Neural progenitor cell (in vitro differentiated cells): ENCODE measurements at regions not wholly inside any gene's neighbourhood (a gene's known extent, or its start where the extent isn't known, plus 50 kb on each side); places are given as distances from the start of the nearest gene placed in this dataset.

ENCODE experiments used
- DNase-seq: peaks from one replicate; pipeline ENCODE4 v3.0.0-alpha.2; 2016; ENCODE audit warnings: low spot score
- H2AFZ ChIP-seq: fragments of 200-600 bp; sonication (generic); replicated peaks from 2 replicates; pipeline ENCODE4 v1.6.1; 2016; ENCODE audit warnings: antibody characterized with exemption
- H3F3A ChIP-seq: fragments of 200-600 bp; sonication (generic); 2 replicates; pipeline ENCODE4 v1.6.1; 2016; ENCODE audit warnings: antibody characterized with exemption, low read depth
- H3K27ac ChIP-seq: fragments of 200-600 bp; sonication (generic); 2 replicates; pipeline ENCODE4 v1.5.1; 2016; ENCODE audit warnings: mild to moderate bottlenecking
- H3K27me3 ChIP-seq: fragments of 200-600 bp; sonication (generic); 2 replicates; pipeline ENCODE4 v1.6.1; 2016; ENCODE audit warnings: mild to moderate bottlenecking, moderate library complexity
- H3K36me3 ChIP-seq: fragments of 200-600 bp; sonication (generic); 2 replicates; pipeline ENCODE4 v1.5.1; 2016
- H3K4me1 ChIP-seq: fragments of 200-600 bp; sonication (generic); 2 replicates; pipeline ENCODE4 v1.6.1; 2016; ENCODE audit warnings: mixed run types
- H3K4me2 ChIP-seq: fragments of 200-600 bp; sonication (generic); 2 replicates; pipeline ENCODE4 v1.6.1; 2016
- H3K4me3 ChIP-seq: fragments of 200-600 bp; sonication (generic); 2 replicates; pipeline ENCODE4 v1.5.1; 2016
- H3K79me2 ChIP-seq: fragments of 200-600 bp; sonication (generic); 2 replicates; pipeline ENCODE4 v1.6.1; 2016; ENCODE audit warnings: low read depth
- H3K9ac ChIP-seq: fragments of 200-600 bp; sonication (generic); 2 replicates; pipeline ENCODE4 v1.6.1; 2016
- H3K9me3 ChIP-seq: fragments of 200-600 bp; sonication (generic); 2 replicates; pipeline ENCODE4 v1.5.1; 2016; ENCODE audit warnings: low read depth
- H4K20me1 ChIP-seq: fragments of 200-600 bp; sonication (generic); 2 replicates; pipeline ENCODE4 v1.6.1; 2016; ENCODE audit warnings: low read depth
- H3K27ac Mint-ChIP-seq: 3 replicates; pipeline ENCODE4 v1.8.0; 2021; ENCODE audit warnings: mixed read lengths
- H3K27me3 Mint-ChIP-seq: 2 replicates; pipeline ENCODE4 v1.8.0; 2022; ENCODE audit warnings: low read depth, mild to moderate bottlenecking, inconsistent platforms, moderate library complexity, mixed read lengths; ENCODE audit not compliant: insufficient read depth
- H3K36me3 Mint-ChIP-seq: 3 replicates; pipeline ENCODE4 v1.8.0; 2021; ENCODE audit warnings: mixed read lengths
- H3K4me1 Mint-ChIP-seq: 3 replicates; pipeline ENCODE4 v1.8.0; 2021; ENCODE audit warnings: mixed read lengths
- H3K4me3 Mint-ChIP-seq: 3 replicates; pipeline ENCODE4 v1.8.0; 2021; ENCODE audit warnings: mild to moderate bottlenecking, moderate library complexity, mixed read lengths
- H3K9me3 Mint-ChIP-seq: 3 replicates; pipeline ENCODE4 v1.8.0; 2020; ENCODE audit warnings: mixed read lengths
- CTCF ChIP-seq: fragments of 200-600 bp; sonication (generic); IDR thresholded peaks from 2 replicates; pipeline ENCODE4 v1.5.1; 2017; ENCODE audit warnings: antibody characterized with exemption, mild to moderate bottlenecking
- EZH2 ChIP-seq: fragments of 200-600 bp; sonication (generic); IDR thresholded peaks from 2 replicates; pipeline ENCODE4 v1.6.1; 2017; ENCODE audit warnings: antibody characterized with exemption, mild to moderate bottlenecking, moderate library complexity
- EZH2phosphoT487 ChIP-seq: fragments of 200-600 bp; sonication (generic); IDR thresholded peaks from 2 replicates; pipeline ENCODE4 v1.6.1; 2017; ENCODE audit warnings: antibody characterized with exemption

GRCh38 chr7:87047-87446, 105.3 kb upstream of the FAM20C start:
- H4K20me1 ChIP-seq: peaks cover 8% of the 10 kb centered on the region
- no peaks in the 10 kb centered on the region for H3K36me3 ChIP-seq
- Mint-ChIP-seq H3K27ac (peak overlapping the region; percentile 42), H3K36me3 (no peaks in the 10 kb centered on the region), H3K4me1 (peaks cover 71% of the 10 kb centered on the region), H3K4me3 (no peak overlapping the region), H3K9me3 (no peaks in the 10 kb centered on the region), H3K27me3 (peaks cover 30% of the 10 kb centered on the region)
- no peak overlapping the region for H3K4me3 ChIP-seq
- H3K79me2 ChIP-seq: no peaks in the 10 kb centered on the region
- H3K4me2 ChIP-seq: no peak overlapping the region
- H2AFZ ChIP-seq: no peak overlapping the region
- no peaks in the 10 kb centered on the region for H3K9me3 ChIP-seq
- H3K4me1 ChIP-seq: peaks cover 38% of the 10 kb centered on the region
- H3K9ac ChIP-seq: no peak overlapping the region
- H3F3A ChIP-seq: peaks cover 24% of the 10 kb centered on the region
- peaks cover 5% of the 10 kb centered on the region for H3K27me3 ChIP-seq
- peak; percentile 1 for DNase-seq
- TF ChIP-seq CTCF: no peak
- no peak for TF ChIP-seq EZH2phosphoT487
- TF ChIP-seq EZH2: no peak
- H3K27ac ChIP-seq: no peak overlapping the region

GRCh38 chr7:87671-88070, 104.7 kb upstream of the FAM20C start:
- TF ChIP-seq CTCF: no peak
- TF ChIP-seq EZH2: no peak
- TF ChIP-seq EZH2phosphoT487: no peak
- Mint-ChIP-seq H3K36me3 (no peaks in the 10 kb centered on the region), H3K9me3 (no peaks in the 10 kb centered on the region), H3K4me1 (peaks cover 73% of the 10 kb centered on the region), H3K27me3 (peaks cover 34% of the 10 kb centered on the region), H3K4me3 (no peak overlapping the region), H3K27ac (no peak overlapping the region)
- Histone ChIP-seq H3K4me2 (no peak overlapping the region), H3K4me3 (no peak overlapping the region), H3K27ac (no peak overlapping the region), H3K79me2 (no peaks in the 10 kb centered on the region), H4K20me1 (peaks cover 8% of the 10 kb centered on the region), H3K9ac (no peak overlapping the region), H3F3A (peaks cover 30% of the 10 kb centered on the region), H3K27me3 (peaks cover 7% of the 10 kb centered on the region), H2AFZ (no peak overlapping the region), H3K9me3 (no peaks in the 10 kb centered on the region), H3K36me3 (no peaks in the 10 kb centered on the region), H3K4me1 (peaks cover 38% of the 10 kb centered on the region)
- peak; percentile 1 for DNase-seq

DNA sequence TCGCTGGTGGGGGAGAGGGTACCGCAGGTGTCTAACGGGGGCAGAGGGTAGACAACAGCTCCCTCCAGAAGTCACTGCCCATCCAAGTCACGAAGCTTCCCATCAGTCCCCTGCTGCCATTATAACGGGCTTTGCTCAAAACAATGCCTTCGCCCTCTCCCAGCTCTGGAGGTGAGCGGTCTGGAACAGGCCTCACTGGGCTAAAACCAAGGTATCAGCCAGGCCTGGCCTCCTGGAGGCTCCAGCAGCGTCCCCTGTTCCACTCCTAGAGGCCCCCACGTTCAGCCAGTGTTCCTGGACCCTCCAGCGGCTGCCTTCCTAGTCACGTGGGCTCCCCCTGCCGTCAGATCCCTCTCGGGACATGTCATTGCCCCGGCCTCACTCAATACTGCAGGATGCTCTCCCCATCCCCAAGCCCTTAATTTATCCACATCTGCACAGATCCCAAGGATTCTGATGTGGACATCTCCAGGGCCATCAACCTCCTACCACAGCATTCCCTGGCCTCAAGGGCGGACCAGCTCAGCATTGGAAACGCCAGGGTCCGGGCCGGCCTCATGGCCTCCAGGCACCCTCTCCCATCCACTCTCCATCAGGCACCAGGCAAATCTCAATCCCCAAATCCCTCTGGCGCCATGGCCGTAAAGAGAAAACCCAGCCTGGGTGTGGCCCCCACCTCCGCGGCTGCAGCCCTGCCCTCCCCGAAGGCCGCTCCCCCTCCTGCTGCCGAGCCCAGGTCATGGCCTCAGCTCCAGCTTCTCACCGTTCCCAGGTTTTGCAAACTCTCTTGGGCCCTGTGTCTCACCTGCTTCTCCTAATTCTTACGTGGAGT, 104.1 kb upstream of the FAM20C start:
- Mint-ChIP-seq H3K27ac (peak overlapping the region; percentile 59), H3K9me3 (no peaks in the 10 kb centered on the region), H3K36me3 (peaks cover under 1% of the 10 kb centered on the region), H3K4me3 (no peak overlapping the region), H3K27me3 (peaks cover 28% of the 10 kb centered on the region), H3K4me1 (peaks cover 71% of the 10 kb centered on the region)
- H2AFZ ChIP-seq: no peak overlapping the region
- DNase-seq: peak; percentile 53
- H3K9me3 ChIP-seq: no peaks in the 10 kb centered on the region
- H3K27ac ChIP-seq: no peak overlapping the region
- H3K9ac ChIP-seq: no peak overlapping the region
- TF ChIP-seq CTCF (peak; percentile 48), EZH2 (no peak)
- peaks cover 8% of the 10 kb centered on the region for H4K20me1 ChIP-seq
- H3K4me3 ChIP-seq: no peak overlapping the region
- no peaks in the 10 kb centered on the region for H3K36me3 ChIP-seq
- H3F3A ChIP-seq: peaks cover 37% of the 10 kb centered on the region
- H3K4me2 ChIP-seq: no peak overlapping the region
- H3K27me3 ChIP-seq: peaks cover 11% of the 10 kb centered on the region
- H3K4me1 ChIP-seq: peaks cover 39% of the 10 kb centered on the region
- no peaks in the 10 kb centered on the region for H3K79me2 ChIP-seq
